ENCODE measurements at regions not wholly inside any gene's neighbourhood (a gene's known extent, or its start where the extent isn't known, plus 50 kb on each side); places are given as distances from the start of the nearest gene placed in this dataset.

DNA sequence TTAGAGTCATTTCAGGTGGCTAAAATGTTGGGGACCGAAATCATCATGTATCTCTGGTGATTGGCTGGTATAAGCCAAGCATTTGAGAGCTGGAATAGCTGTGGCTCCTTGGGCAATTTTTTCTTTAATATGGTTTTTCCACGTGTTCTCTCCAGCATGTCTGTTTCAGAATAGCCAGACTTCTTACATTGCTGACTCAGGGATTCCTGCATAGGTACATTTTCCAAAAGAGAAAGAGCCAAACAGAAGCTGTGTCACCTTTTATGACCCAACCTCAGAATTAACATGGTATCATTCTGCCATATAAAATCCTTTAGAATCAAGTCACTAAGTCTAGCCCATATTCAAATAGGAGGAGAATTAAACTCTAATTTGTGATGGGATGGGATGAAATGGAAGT lies 74.8 kb upstream of the TSLP start:
- DNase-seq (ENCODE audit: low read depth in 2 of 2) = no peak

- no peak for DNase-seq (ENCODE audit: low read depth in 2 of 2)
These were observed 69.5 kb upstream of the TSLP start for GRCh38 chr5:111002036-111002435.

GRCh38 chr5:111003623-111004022 lies 67.9 kb upstream of the TSLP start:
- no peak for DNase-seq (ENCODE audit: low read depth in 2 of 2)

- no peak for DNase-seq (ENCODE audit: low read depth in 2 of 2)
These were observed 67.2 kb upstream of the TSLP start for GRCh38 chr5:111004291-111004690.

DNA sequence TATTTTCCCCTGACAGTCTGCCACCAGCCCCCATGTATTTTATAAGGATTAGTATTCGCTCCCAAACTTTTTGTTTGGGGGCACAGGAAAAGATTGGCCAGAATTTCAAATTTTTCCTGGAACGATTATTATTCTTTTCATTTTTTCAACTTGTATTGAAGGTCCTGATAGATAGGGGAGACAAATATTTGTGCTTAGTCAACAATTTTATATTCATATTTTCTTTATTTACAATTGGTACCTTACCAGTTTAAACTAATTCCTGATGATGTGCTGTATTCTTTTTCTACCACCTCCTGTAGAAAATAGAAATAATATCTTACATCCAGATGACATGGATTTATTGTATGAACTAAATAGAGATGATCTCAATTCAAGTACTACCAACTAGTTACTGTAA lies 60.7 kb upstream of the TSLP start:
- DNase-seq (ENCODE audit: low read depth in 2 of 2) = no peak

- DNase-seq (ENCODE audit: low read depth in 2 of 2) = peak; percentile 1 to 2
These were observed 58.5 kb upstream of the TSLP start for GRCh38 chr5:111013011-111013410.

DNA sequence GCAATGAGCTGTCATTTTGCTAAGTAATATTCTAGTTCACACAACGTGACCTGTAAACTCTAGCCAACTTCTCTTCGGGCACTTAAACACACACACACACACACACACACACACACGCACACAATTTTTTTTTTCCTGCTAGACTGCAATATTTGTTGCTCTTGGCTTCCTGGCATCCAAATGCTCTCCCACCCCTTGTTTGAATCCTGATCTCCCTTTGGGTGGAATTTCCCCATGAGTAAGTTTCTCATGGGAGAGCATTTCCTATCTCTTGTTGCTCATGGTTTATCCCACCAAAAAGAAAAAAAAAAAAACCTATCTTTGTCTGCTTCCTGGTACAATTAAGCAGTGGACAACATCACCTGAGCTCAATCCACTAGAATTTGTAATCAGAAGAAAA lies 54.7 kb upstream of the TSLP start:
- DNase-seq (ENCODE audit: low read depth in 2 of 2) = peak; percentile 45 to 65

- no peak for DNase-seq (ENCODE audit: low read depth in 2 of 2)
These were observed 53.8 kb upstream of the TSLP start for GRCh38 chr5:111017731-111018130.
